Embryonic facial prominence (tissue), 1 donor: ENCODE measurements at regions not wholly inside any gene's neighbourhood (a gene's known extent, or its start where the extent isn't known, plus 50 kb on each side); places are given as distances from the start of the nearest gene placed in this dataset.
"Not testable (repeated sequence)": the region's sequence is repeated elsewhere in the genome, so short reads cannot be mapped to it uniquely, and the experiment has no call there.

Source experiments
- DNase-seq: peaks from one replicate; pipeline ENCODE4 v3.0.0-alpha.2; 2016; ENCODE audit errors: extremely low spot score

GRCh38 chr3:152662157-152662556 is 172.8 kb upstream of the P2RY1 start:
- DNase-seq, result no peak

- no peak for DNase-seq
Observed at GRCh38 chr3:152664766-152665165, 170.2 kb upstream of the P2RY1 start.

- no peak for DNase-seq
Observed at GRCh38 chr3:152667267-152667666, 167.7 kb upstream of the P2RY1 start.

- no peak for DNase-seq
Observed at GRCh38 chr3:152669560-152669959, 165.4 kb upstream of the P2RY1 start.

DNA sequence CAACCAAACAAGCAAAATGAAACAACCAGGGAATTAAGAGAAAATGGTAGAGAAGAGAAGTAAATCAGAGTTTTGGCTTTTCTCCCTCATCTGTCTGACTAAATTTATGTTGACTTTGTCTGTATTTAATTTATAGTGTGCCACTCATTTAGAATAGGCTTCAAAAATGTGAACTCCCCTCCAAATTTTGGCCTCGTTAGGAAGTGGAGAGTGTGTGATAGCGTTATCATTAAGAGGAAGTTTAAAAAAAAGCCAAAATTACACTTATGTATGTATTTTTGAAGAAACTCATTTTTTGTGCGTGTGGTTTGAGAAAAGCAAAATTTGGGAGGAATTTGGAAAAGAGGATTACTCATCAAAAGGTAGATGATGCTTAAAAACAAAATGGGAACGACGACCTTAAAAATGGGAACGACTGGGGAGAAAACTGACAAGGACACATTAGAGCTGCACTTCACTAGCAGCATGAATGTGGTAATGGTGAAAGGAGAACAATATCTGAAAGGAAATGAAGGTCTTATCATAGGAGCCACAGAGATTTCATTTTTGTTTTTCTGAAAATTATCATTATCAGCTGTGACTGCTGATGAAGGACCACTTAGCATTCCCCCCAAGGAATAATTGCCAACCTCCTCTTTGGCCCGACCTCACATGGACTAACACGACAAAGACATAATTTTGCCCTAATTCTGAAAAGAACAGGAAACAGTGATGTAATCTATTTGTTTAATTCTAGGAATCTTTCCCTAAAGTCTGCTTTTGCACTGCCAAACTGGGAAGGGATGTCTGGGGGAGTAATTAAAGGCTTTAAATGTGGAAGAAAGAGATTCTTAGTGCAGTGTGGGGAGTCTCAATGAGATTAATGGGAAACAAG is 163.2 kb upstream of the P2RY1 start:
- DNase-seq, result no peak

DNA sequence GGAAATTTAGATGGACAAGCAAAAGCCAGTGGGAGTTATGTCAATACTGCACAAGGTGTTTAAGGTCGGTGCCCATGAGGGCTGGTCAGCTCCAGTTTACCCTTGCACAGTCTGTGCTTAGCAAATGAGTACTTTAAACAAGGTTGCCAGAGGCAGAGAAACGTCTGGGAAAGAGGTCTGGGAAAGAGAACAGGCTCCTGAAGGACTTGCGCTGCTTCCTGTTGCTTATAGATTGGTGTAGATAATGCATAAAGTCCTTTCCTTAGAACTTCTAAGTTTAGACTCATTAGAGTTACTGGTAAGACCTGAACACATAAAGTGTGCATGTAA is 162.6 kb upstream of the P2RY1 start:
- no peak for DNase-seq

DNA sequence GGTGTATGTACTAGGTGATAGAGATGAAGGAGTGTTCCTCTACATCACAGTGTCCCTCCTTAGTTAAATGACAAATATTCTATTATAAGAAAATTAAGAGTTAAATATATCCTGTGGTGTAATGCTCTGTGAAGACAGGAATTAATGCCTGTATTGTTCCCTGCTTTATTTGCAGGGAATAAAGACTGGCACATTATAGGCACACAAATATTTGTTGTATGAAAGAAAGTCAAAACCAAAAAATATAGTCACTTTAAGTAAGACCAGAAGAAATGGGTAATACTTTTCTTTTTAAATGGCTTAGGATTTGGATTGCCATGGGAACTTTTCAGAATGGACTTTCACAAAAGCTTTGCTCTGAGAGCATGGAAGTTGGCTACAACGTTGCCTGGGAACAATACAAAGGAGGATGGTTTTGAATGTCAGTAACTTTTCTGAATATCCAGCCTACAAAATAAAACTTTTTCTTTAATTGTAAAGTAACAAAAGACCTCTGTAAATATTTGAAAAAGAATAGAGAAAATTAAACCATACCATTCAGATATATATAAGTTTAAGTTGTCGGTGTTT is 158.0 kb upstream of the P2RY1 start:
- DNase-seq, result no peak

DNA sequence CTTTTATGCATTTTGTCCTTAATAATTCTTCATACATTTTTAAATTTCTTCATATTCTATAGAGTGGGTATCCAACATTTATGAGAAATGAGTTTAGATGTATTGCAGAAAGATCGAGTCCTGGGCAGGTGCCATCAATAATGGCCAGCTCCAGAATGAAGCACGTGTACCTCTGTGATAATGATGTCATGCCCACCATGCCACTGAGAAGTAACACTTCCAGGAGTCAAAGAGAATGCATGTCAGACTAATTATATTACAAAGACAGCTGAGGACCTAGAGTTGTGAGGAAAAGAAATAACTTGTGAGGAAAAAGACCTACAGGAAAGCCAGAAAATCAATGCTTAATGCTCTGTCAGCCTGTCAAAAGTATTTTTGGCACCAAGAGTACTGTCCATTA is 157.4 kb upstream of the P2RY1 start:
- no peak for DNase-seq

DNA sequence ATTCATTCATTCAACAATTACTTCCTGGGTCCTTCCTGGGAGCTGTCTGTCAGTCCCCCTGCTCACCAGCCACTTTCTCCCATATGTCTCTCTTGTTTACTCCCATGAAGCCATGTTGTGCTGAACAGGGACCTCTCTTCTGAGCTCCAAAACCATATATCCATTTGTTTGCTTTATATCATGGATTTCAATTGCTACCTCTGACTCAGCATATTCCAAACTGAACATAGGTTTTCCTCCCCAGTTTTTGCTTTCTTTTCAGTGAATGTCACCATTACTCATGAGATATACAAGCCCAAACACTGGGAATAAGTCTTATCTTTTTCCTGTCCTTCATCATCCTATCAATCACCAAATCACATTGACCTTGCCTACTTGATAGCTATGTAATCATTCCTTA is 152.5 kb upstream of the P2RY1 start:
- no peak for DNase-seq

DNA sequence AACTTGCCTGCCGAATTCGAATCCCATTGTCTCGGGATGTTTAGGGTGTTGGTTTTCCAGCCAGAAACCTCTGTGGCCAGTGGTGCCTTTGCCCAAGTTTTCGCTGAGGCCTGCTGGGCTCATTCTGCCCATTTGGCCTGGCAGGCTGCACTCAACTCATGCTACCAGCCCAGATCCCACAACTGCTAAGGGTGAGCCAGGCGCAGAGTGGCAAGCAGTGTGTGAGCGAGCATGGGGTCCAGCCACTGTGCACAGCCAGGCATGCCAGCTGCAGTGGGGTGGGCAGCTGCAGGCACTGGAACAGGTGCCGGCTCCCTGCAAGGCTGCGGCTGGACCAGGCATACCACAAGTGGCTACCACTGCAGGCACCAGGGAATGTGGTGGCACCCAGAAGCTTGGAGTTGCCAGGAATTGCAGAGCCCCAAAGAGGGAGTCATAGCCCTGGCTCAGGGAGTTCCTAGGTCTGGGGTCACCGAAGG is 151.4 kb upstream of the P2RY1 start:
- DNase-seq, result no peak

GRCh38 chr3:152684279-152684678 is 150.7 kb upstream of the P2RY1 start:
- DNase-seq, result no peak

DNA sequence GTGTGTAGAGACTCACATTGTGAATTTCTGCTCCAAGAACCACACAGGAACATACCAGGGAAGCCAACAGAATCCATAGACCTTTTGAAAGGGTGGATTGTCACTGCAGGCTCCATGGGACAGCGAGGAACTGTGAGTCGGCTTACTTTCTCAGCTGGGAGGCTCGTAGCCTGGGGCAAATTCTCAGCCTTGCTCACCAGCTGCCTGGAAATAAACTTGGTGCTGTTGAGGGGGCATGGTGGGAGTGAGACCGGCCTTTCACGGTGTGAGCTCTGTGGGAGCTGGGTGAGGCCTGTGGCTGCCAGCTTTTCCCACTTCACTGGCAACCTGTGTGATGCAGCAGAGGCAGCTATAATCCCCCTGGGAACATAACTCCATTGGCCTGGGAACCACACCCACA is 146.6 kb upstream of the P2RY1 start:
- DNase-seq, result no peak

DNA sequence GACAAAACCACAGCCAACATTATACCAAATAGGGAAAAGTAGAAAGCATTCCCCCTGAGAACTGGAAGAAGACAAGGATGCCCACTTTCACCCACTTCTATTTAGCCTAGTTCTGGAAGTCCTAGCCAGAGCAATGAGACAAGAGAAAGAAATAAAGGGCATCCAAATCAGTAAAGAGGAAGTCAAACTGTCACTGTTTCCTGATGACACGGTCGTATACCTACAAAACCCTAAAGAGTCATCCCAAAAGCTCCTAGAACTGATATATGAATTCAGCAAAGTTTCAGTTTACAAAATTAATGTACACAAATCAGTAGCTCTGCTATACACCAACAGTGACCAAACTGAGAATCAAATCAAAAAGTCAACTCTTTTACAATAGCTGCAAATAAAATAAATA is 142.6 kb upstream of the P2RY1 start:
- DNase-seq, result not testable (repeated sequence)

GRCh38 chr3:152693521-152694250 is 141.2 kb upstream of the P2RY1 start:
- DNase-seq, result not testable (repeated sequence)

DNA sequence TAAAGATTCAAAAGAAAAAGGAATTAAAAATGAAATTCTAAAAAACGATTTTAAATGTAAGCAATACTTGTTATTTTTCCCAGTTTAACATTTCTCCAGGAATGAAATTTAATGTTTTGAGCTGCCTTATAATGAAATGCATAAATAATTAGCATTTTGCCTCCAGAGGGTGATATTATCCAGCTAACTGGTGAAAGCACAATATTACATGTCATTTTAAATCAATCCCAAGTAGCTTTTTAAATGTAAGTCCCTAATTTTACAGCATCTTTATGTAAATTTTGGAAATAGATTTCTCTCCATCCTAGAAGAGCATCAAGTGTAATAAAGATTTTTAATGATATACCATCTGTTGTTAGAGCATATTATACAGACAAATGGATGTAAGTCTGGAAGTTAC is 139.1 kb upstream of the P2RY1 start:
- DNase-seq, result no peak

DNA sequence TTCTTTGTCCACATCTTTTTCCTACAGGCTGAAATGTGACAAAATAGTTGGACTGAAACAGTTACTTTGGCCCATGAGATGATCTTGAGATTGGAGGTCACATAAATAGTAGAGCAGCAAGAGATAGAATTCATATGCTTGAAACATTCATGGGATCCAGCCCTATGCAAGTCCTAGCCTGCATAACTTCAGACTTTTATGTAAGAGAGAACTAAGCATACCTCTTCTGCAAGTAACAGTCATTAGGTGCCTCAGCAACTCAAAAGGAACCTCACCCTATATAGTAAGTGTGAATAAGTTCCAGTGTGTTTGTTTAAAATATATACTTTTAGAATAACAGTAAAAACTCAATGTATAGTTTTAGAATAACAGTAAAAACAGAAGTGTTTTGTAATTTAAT is 138.0 kb upstream of the P2RY1 start:
- DNase-seq, result no peak

DNA sequence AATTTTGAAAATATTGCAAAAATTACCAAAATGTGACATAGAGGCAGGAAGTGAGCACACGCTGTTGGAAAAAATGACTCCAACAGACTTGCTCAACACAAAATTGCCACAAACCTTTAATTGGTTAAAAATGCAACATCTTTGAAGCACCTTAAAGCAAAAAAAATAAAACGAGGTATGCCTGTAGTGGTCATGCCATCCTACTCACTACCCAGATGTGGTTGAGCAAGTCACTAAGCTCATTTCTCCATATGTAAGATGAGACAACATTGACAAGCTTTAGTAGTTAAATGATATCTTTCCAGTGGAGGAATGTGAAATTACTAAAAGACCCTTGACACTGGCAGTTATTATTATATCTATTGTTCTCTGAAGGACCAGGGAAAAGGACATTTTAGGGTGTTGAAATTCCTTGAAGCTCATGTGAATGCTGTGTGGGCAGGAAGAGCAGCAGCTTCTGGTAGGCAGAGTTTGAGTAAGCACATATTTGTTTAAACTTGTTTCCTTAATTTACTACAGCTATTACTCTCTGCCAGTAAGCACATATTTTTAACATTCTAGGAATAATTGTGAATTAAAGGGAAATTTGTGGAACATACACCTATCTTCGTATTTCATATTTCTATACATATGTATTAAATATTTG is 131.6 kb upstream of the P2RY1 start:
- no peak for DNase-seq

DNA sequence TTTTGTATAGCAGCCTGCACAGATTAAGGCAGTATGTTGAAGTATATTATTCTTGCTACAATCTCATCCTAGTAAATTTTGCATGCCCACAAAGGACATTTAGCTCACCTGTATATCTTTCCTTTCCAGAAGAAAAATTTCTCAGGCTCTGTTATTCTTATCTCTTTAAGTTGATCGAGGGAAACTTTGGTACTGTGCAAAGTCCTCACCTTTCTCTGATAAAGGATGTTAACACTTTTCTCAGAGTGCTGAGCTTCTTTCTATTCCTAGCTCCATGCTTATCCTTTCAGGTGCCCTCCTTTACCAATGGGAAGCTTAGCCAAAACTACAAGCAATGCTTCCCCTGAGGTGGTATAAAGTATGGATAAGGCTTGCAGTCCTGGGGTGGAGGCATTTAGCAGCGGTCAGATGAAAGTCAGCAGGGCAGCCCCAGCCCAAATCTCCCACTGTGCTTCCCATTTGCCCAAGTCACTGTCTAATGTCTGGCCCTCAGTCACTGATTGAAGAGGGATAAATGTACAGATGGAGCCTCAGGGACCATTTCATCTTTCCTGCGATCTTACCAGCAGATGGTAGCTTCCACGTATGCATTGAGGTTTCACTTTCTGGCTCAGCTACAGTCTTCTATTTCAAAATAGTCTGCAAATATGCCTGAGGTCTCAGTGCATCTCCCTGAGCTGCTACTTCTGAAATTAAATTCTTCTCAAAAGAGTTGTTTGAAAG is 127.8 kb upstream of the P2RY1 start:
- DNase-seq, result no peak

- DNase-seq, result no peak
Observed at GRCh38 chr3:152709659-152710058, 125.3 kb upstream of the P2RY1 start.

GRCh38 chr3:152710549-152710948 is 124.4 kb upstream of the P2RY1 start:
- no peak for DNase-seq

- DNase-seq, result no peak
Observed at GRCh38 chr3:152713989-152714388, 120.9 kb upstream of the P2RY1 start.

- no peak for DNase-seq
Observed at GRCh38 chr3:152714507-152714906, 120.4 kb upstream of the P2RY1 start.
